Globus pallidus (tissue), 1 donor: ENCODE measurements at regions not wholly inside any gene's neighbourhood (a gene's known extent, or its start where the extent isn't known, plus 50 kb on each side); places are given as distances from the start of the nearest gene placed in this dataset.

Experiments
- DNase-seq: peaks from one replicate; pipeline ENCODE4 v3.0.0-alpha.2; 2015; ENCODE audit warnings: low spot score

DNA sequence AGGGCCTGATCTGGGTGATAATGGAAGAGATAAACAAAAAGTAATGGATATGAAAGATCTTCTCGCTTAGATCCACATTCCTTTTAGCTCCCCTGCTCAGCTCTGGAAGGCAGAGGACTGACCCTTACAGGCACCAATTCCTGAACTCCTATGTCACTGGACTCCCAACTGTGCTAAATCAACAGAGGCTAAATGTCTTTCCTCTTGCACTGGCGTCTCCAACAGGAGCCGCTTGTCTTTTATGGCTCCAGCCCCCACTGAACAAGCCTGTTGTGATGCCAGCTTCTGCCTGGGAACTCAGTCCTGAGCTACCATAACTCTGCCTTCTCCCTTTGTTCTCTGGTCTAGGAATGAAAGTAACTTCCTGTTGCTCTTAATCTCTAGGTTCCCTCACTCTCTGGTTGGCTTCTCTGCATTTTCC lies 142.1 kb upstream of the COL11A1 start:
- DNase-seq: no peak

DNA sequence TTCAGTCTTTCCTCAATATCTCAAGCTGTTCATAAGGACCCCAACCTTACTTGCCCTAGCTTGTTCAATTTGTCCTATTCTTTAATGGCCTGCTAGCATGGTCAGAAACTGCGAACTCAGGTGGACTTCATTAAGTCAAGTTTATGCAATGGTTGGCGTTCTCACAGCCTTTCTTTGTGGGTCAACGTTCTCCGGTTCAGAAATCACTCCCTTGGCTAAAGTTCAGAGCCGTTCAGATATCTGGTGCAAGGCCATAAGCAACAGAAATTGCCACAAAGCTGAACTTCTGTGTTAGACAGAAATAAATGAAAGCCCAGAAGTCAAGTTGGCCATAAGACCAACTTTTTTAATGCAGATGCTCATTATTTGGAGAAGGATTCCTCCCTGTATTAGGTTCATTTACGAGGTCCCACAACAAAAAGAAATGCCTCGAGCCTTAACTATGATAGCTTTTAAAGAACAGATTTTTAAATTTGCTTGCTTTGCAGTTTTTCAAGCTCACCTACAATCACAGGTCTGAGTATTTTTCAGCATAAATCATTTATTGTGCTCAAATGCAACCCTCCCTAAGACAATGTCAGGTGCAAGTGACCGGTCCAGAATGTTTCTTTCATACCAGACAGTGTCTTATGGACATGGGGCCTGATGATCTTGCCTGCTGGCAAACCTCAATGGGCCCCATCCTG lies 140.2 kb upstream of the COL11A1 start:
- DNase-seq: no peak

DNA sequence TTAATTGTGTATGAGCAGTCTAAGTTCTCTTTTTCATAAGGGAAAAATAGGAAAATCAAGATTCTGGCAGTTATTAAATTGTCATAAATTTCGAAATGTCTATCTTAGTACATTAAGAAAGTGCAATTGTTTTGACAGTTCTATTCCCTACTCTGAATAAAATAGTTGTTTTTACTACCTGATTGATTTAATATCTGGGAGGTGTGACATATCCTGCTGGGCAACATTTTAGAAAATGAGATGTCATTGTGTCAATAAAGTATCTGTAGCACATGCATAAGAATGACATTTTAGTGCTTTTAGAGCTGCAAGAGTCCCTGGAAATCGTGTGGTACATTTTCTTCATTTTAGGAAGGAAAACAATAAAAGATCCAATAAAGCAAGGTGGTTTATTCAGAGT lies 139.2 kb upstream of the COL11A1 start:
- no peak for DNase-seq

DNA sequence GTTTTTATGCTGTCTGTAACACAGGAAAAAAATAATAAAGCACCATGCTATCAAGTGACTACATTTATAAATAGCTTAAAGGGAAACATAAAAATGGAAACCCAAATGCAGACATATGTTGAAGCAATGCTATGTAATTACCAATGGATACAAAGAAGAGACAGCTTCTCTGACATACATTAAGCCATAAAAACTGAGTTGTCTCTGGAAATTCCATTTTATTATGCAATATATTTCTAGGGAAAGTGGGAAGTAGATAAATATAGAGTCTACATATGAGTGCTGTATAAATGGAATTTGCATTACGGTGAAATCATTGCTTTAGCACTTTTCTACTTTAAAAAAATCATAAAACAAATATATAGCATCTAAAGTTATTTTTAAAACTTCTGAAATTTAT lies 135.2 kb upstream of the COL11A1 start:
- DNase-seq: no peak

DNA sequence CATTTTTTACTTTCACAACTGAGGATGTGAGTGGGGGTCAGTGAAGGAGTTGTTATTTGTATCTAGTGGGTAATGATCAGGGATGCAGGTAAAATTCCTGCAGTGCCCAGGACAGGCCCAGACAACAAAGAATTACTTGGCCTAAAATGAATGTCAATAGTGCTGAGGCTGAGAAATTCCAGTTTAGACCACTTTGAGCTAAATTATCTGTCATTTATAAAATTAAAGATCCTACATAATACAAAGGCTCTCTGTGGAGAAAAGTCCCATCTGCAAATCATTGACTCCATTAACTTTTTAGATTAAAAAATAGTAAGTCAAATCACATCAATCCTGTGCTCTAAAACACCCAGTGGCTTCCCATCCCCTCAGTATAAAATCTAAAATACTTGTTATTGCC lies 130.7 kb upstream of the COL11A1 start:
- no peak for DNase-seq

DNA sequence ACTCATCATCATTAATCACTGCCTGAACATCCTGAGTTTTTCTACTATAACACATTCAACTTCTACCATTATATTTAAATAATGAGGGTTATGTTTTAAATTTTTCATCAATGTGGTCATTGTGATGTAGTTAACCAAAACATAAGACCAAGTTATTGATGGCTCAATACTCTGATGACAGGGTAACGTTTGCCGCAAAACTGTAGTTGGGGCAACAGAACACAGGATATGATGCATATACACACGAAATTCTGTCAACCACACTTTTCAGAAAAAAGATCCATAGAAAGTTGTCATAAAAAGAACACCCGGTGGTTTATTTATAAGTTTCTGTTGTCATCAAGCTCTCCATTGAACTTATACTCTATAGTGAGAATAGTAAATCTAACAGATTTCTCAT lies 121.7 kb upstream of the COL11A1 start:
- DNase-seq: no peak

DNA sequence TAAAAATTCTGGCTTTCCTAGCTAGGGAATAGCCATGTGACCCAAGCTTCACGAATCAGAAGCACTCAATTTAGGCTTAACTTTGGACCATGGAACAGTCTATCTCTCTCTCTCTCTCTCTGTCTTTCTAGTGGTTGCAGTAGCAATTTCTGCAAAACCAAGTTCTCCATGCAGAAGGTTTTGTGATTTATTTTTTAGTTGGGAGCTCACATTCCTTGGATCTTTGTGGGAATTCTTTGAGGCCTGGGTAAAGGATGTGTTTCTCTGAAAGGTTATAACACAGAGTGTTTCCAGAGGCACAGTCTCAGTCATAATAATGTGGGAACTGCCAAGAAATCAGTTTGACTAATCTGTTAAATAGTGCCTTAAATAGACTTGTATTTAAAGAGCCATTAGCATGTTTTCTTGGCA lies 112.3 kb upstream of the COL11A1 start:
- DNase-seq: no peak

DNA sequence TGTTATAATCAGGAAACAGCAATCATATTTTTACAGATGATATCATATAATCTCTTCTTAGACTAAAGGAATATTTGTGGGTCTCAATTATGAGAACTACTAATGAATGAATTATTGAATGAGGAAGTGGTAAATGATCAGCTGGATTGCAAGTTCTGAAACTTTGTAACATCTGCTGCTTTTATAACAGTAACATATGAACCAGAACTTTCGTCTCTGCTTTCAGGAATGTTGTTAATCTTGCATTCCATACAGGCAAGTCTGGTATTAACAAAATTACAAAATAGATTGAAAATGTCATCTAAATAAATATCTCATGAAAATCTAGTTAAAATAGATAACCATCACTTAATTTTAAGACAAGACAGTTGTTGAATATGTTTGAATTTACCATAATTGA lies 110.5 kb upstream of the COL11A1 start:
- no peak for DNase-seq

DNA sequence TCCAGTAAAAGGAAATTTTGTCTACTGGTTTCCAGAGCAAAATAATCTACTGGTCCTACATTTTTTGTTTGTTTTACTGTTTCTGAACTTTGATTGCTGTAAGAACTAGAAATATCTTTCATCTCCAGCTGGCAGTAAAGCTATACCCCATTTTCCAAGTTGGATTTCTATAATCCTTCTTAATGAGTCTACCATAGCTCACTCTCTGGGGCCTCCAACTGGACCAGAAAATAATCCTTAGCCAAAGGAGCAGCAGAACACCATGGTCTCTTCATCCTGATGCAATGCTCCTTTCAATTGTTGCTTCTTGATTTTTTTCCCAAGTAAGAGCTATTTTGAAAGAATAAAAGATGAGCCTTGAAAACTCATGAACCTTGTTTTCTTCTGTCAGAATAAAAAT lies 110.0 kb upstream of the COL11A1 start:
- DNase-seq: no peak

DNA sequence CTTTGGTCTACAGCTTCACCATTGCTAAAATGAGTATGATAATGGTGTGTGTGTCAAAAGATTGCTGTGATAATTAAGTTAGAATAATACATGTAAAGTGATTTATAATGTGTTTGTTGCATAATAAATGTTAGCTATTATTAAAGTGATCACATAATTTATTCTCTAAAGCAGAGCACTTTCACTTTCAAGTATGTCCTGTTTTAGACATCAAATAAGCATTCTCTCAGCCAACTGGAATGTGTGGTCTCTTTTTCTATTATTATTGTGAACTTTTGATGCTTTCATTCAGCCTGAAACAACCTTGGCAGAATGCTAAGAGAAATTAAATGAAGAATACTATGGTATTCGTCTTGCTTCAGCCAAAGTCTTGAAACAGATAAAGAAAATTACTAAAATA lies 102.8 kb upstream of the COL11A1 start:
- no peak for DNase-seq

DNA sequence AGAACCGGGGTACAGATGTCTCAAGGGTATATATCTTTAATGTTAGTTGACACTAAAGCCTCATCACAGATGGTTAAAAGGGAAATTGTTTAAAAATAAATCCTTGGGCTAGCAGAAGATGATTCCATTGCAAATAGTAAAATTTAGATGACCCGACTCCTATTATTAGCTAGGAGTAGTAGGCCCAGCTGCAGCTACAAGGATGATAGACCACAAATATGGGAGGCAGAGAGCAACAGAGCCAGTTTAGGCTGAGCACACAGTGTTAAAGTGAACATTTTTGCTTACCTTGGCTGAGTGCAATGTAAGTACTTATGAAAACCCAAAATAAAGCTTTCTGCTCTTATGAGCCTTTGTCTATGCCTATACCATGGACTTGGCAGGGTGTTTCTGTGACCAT lies 100.5 kb upstream of the COL11A1 start:
- DNase-seq: no peak

DNA sequence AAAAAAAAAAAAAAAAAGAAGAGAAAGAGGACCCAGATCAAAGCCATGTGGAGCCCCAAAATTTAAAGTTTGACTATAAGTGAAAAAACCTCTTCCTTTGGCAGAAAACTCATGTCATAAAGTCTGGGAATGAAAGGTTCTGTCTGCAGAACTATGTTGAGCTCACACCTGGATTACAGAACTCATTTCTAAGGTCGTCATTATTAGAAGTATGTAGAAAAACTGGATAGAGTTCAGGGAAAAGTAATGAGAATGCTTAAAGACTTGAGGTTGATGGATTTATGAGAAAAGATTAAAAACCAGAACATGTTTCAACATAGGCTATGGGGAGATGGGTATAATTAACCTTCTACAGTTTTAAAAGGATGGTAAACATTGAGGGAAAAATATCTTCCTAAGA lies 90.7 kb upstream of the COL11A1 start:
- no peak for DNase-seq

DNA sequence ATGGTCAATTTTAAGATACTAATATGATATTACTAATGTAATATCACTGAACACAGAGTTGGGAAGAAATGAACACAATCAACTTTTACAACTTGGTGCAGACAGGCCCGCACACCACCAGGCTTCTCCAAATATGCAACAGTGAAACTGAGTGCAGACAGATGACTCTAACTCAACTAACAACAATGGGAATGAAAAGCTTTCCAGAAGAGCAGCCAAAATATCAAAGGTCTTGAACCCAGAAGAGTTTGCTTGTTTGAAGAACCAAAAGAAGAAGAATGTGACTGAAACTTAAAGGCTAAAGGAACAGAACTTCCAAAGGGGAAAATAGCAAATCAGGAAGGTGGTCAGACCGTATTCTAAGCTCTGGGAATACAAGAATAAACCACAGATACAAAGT lies 89.8 kb upstream of the COL11A1 start:
- no peak for DNase-seq

DNA sequence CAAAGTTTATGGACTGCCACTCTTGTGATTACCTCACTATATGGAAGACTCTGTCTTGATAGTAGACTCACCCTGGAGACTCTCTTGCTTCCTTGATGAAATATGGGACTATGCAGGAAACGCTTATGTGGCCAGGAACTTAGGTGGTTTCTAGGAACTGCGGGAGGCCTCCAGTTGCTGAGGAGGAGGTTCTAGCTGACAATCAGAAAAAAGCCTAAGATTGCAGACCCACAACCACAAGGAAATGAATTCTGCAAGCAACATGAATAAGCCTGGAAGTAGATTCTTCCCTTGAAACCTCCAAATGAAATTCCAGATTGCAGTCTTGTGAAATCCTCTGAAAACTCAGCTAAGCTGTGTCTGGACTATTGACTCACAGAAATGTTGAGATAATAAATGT lies 88.9 kb upstream of the COL11A1 start:
- no peak for DNase-seq

DNA sequence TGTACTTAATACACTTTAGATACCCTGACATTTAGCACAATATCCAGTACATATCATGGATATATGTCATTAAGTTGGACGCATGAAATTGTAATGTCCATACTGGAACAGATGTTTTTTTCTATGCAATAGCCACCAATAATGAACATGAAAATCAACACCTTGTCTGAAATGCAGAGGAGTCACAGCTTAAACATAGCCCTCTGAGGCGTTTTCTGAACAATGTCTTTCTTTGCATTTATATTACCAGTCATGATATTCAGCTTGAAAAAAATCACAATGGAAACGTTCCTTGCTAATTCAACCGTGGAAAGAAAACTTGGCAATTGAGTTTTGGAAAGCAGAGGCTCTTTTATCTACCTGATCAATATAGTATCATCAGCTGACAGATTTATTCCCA lies 86.7 kb upstream of the COL11A1 start:
- no peak for DNase-seq

DNA sequence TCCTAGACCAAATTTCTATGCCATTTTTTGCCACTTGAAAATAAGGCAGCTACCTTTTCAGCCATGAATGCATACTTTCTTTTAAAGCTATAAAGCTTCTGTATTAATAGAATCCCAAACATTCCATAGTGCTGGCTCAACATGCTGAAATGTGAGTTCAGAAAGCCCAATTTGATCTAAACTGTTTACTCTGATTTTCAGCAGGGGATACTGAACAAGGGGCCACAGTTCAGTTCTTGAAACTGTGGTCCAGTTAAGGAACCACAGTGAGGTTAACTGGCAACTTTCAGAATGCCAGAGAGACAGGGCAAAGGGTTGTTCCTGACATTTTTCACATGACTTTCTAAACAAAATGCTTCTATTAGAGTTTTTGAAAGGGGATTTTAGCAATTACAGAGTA lies 85.7 kb upstream of the COL11A1 start:
- DNase-seq: no peak

DNA sequence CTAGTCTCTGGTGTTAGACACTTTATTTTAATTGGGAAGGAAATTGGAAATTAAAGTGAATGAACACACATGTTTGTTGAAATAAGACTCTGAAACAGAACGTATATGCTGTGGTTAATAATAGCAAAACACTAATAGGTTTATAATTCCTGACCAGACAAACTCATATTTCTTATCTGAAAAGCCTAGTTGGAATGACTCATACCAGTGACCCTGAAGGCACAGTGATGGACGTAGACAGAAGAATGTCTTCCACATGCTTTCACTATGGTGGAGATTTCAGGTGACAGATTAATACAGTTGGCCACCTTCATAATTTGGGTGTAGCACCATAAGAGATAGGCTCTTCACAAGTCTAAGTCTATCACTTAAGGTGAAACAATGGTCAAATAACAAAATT lies 83.0 kb upstream of the COL11A1 start:
- no peak for DNase-seq

DNA sequence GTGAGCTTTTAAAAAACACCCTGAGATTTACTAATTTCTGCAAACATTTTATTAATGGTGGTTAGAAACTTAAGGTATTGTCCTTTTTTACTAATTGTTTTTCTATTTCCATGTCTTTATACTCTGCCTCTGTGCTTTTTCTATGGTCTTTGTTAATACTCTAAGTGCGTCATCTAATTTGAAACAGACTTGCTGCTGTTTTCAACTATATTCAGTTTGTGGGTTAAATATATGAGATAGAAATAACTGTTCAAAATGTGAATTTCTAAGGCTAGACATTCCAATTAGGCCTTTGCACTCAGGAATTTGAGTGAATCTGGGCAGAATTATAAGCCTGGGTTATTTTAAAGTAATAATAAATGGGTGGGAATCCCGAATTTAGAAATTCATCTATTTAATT lies 82.4 kb upstream of the COL11A1 start:
- DNase-seq: no peak

DNA sequence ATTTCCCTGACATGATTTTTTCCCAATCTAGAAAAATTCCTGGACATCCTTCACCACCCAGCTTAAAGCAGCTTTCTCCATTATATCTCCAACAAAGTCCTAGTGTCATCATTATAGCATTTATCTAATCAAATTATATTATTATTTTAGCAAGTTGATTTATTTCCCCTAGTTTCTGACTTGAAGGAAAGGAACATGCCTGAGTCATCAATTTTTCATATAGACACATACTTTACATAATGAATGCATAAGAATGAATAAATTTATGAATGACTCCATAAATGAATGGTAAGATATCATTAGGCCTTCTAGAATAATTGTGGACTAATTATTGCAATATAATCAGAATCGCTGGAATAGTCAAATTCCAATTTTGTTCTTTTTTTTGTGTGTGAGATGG lies 79.4 kb upstream of the COL11A1 start:
- DNase-seq: no peak

DNA sequence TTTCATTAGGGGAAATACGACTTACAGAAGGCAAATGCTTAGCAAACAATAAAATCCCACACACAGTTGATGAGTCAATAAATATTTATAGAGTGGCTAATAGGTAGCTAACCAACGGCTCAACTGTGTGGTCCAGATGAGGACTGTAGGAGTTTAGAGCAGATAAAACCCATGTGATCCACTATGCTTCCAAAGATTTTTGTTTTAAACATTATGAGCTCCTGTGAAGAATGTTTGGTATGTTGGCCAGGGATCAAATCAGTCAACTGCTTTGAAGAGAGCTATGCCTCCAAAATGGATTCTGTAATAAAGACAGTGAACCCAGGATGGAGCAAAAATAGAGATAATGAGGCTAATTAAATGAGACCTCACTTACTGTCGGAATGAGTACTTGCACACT lies 72.3 kb upstream of the COL11A1 start:
- DNase-seq: no peak

DNA sequence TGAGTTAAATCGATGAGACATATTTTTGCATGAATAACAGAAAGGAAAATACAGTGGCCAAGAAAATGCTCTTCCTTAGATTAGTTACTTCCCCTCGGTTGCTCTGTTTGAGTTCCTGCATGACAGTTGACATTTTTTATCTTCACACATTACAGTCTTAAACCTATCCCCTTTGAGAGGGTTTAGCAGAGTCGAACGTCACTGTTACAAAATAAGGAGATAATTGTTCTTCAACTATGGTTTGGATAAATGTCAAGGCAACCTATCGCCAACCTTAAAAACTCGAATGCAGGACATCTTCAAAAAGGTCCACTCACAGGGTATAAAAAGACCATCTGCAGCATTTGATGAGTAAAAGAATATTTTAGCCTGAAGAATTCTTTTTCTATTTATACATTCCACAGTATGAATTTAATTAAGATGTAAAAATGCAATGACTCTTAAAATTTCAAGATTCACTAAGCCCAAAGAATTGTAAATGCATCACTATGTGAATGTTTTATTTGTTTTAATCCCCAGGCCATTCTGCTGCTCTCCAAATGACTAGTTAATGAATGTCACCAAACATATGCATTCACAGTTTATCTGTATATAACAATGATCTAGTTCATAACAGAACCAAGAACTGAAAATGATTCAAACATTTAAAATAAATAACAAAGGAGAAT lies 68.9 kb upstream of the COL11A1 start:
- DNase-seq: no peak

DNA sequence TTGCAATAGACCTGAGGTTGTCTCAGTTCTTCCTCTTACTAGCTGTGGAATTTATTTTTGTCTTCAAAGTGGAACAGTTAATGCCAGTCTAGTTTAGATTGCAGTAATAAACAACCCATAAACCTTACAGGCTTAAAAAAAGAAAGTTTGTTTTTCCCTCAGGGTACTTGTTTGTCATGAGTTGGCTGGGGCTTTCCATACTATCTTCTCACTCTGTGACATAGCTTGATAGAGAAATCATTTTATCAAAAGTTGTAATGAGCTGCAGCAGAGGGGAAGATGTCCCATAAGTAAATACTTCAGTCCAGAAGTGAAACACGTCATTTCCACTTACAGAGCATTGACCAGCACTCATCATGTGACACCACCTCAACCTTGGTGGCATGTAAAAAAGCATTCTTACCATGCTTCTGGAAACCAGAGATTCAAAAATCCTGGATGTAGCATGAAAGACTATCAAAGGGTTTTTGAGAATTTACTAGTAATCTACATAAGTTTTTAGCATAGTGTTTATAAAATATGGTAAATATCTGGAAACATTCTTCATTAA lies 62.8 kb upstream of the COL11A1 start:
- DNase-seq: no peak

DNA sequence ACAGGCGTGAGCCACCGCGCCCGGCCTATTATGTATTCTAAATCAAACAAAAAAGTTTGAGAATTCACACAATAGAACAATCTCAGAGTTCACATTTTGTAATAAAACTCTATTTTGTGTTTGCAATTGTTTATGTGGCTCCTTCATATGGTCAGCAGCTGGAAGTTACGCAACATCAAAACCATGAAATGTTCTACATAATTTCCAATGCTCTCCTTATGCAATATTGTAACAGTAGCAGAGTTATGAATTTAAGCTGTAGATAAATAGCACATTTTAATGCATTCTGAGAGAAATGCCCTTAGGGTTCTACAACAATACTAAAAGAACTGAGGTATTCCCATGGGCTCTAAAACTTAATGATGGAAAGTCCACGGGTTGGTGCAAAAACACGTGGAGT lies 62.3 kb upstream of the COL11A1 start:
- no peak for DNase-seq

DNA sequence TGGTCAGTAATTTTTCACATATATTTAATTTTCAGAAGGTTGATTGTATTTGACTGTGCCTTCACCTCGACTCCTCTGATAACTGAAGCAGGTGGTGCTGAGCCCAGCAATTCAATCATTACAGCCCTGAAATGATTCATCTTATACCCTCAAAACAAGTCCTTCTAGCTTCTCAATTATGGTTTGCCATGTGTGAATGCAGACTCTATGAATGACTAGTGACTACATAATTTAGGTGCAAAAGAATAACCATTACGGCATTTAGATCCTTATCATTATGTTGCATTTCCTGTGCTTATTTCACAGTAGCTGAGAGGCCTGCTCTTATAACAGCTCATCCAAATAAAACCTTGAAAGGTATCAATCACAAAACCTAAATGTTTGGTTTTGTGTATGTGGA lies 54.0 kb upstream of the COL11A1 start:
- no peak for DNase-seq
